HepG2 (cell line): ENCODE measurements at regions not wholly inside any gene's neighbourhood (a gene's known extent, or its start where the extent isn't known, plus 50 kb on each side); places are given as distances from the start of the nearest gene placed in this dataset.

Experiments used
- BRD4 ChIP-seq: sonication (generic); formaldehyde crosslinking; IDR thresholded peaks from 2 replicates; pipeline ENCODE4 v1.4.0; 2020; ENCODE audit warnings: missing genetic modification reagents
- GFI1 ChIP-seq: sonication (generic); formaldehyde crosslinking; IDR thresholded peaks from 2 replicates; pipeline ENCODE4 v1.5.0; 2020; ENCODE audit warnings: missing genetic modification reagents, mild to moderate bottlenecking, borderline replicate concordance
- HOXA3 ChIP-seq: sonication (generic); formaldehyde crosslinking; IDR thresholded peaks from 2 replicates; pipeline ENCODE4 v1.5.0; 2020; ENCODE audit warnings: missing genetic modification reagents
- MIER2 ChIP-seq: IDR thresholded peaks from 2 replicates; pipeline ENCODE4 v1.6.1; 2016; ENCODE audit warnings: missing biosample characterization, missing genetic modification reagents
- MIER3 ChIP-seq: IDR thresholded peaks from 2 replicates; pipeline ENCODE4 v1.6.1; 2016; ENCODE audit warnings: missing compliant biosample characterization, borderline replicate concordance
- PAF1 ChIP-seq: IDR thresholded peaks from 2 replicates; pipeline ENCODE4 v1.6.1; 2016; ENCODE audit warnings: missing genetic modification reagents, missing compliant biosample characterization
- POLR2AphosphoS2 ChIP-seq: IDR thresholded peaks from 2 replicates; pipeline ENCODE4 v1.6.1; 2011; ENCODE audit warnings: low read depth, low read length, improper control_type of control experiment
- SETDB1 ChIP-seq: sonication (generic); formaldehyde crosslinking; IDR thresholded peaks from 2 replicates; pipeline ENCODE4 v1.5.1; 2020; ENCODE audit warnings: missing genetic modification reagents, mild to moderate bottlenecking, borderline replicate concordance
- SRSF4 ChIP-seq: fragments of 200-400 bp; formaldehyde crosslinking; IDR thresholded peaks from one replicate; pipeline ENCODE4 v1.6.1; 2018; ENCODE audit warnings: mild to moderate bottlenecking, low read depth, low read length, moderate library complexity; ENCODE audit not compliant: poor library complexity, severe bottlenecking
- TRAFD1 ChIP-seq: sonication (generic); formaldehyde crosslinking; IDR thresholded peaks from 2 replicates; pipeline ENCODE4 v1.5.1; 2020; ENCODE audit warnings: missing genetic modification reagents, mild to moderate bottlenecking, borderline replicate concordance
- ZBTB44 ChIP-seq: sonication (generic); formaldehyde crosslinking; IDR thresholded peaks from 2 replicates; pipeline ENCODE4 v1.4.0; 2020; ENCODE audit warnings: missing genetic modification reagents
- ZNF143 ChIP-seq: sonication (generic); formaldehyde crosslinking; IDR thresholded peaks from 2 replicates; pipeline ENCODE4 v1.4.0; 2020; ENCODE audit warnings: missing genetic modification reagents
- ZNF292 ChIP-seq: sonication (generic); formaldehyde crosslinking; IDR thresholded peaks from 2 replicates; pipeline ENCODE4 v1.8.1; 2022; ENCODE audit warnings: mild to moderate bottlenecking, low read depth, missing genetic modification reagents, borderline replicate concordance
- ZNF296 ChIP-seq: sonication (generic); formaldehyde crosslinking; conservative IDR thresholded peaks from 2 replicates; pipeline ENCODE4 v1.5.0; 2020; ENCODE audit warnings: mild to moderate bottlenecking, missing genetic modification reagents
- ZNF333 ChIP-seq: sonication (generic); formaldehyde crosslinking; IDR thresholded peaks from 2 replicates; pipeline ENCODE4 v1.4.0; 2020; ENCODE audit warnings: mild to moderate bottlenecking, missing genetic modification reagents, borderline replicate concordance
- ZNF414 ChIP-seq: sonication (generic); formaldehyde crosslinking; IDR thresholded peaks from 2 replicates; pipeline ENCODE4 v1.5.0; 2020; ENCODE audit warnings: missing genetic modification reagents
- ZNF460 ChIP-seq: sonication (generic); formaldehyde crosslinking; IDR thresholded peaks from 2 replicates; pipeline ENCODE4 v1.5.1; 2020; ENCODE audit warnings: missing genetic modification reagents, mild to moderate bottlenecking, borderline replicate concordance
- ZNF557 ChIP-seq: sonication (generic); formaldehyde crosslinking; IDR thresholded peaks from 2 replicates; pipeline ENCODE4 v1.4.0; 2020; ENCODE audit warnings: missing genetic modification reagents
- ZNF678 ChIP-seq: sonication (generic); formaldehyde crosslinking; IDR thresholded peaks from 2 replicates; pipeline ENCODE4 v1.4.0; 2020; ENCODE audit warnings: mild to moderate bottlenecking, missing genetic modification reagents
- ZNF761 ChIP-seq: sonication (generic); formaldehyde crosslinking; conservative IDR thresholded peaks from 2 replicates; pipeline ENCODE4 v1.4.0; 2020; ENCODE audit warnings: mild to moderate bottlenecking, missing genetic modification reagents
- ZNF781 ChIP-seq: sonication (generic); formaldehyde crosslinking; IDR thresholded peaks from 2 replicates; pipeline ENCODE4 v1.5.1; 2020; ENCODE audit warnings: borderline replicate concordance, mild to moderate bottlenecking, missing genetic modification reagents; ENCODE audit errors: not compliant biosample characterization
- ZNF850 ChIP-seq: sonication (generic); formaldehyde crosslinking; conservative IDR thresholded peaks from 2 replicates; pipeline ENCODE4 v1.9.0; 2021; ENCODE audit warnings: mild to moderate bottlenecking, missing genetic modification reagents

GRCh38 chr14:100660498-100660881, 66.2 kb upstream of the DLK1 start (continued):
- TF ChIP-seq MIER3 (CRISPR knock-in tag) (0 out of 2 replicates have a peak, but pooled peaks have one; percentile 54), GFI1 (no peak), ZNF678 (CRISPR knock-in tag) (no peak), ZNF850 (CRISPR knock-in tag) (no peak), MIER2 (CRISPR knock-in tag) (no peak), ZBTB44 (no peak), TRAFD1 (CRISPR knock-in tag) (no peak), ZNF333 (CRISPR knock-in tag) (no peak), ZNF781 (CRISPR knock-in tag) (no peak), HOXA3 (CRISPR knock-in tag) (peak; percentile 81), POLR2AphosphoS2 (no peak), ZNF557 (no peak), ZNF296 (no peak), ZNF761 (no peak), ZNF143 (CRISPR knock-in tag) (no peak; the same call in 1 of the 2 replicates), PAF1 (CRISPR knock-in tag) (no peak), ZNF292 (CRISPR knock-in tag) (0 out of 2 replicates have a peak, but pooled peaks have one; percentile 63), ZNF414 (CRISPR knock-in tag) (0 out of 2 replicates have a peak, but pooled peaks have one; percentile 39), ZNF460 (no peak), SETDB1 (CRISPR knock-in tag) (no peak), SRSF4 (no peak), BRD4 (CRISPR knock-in tag) (no peak)
